SK-N-MC (cell line): ENCODE measurements at regions not wholly inside any gene's neighbourhood (a gene's known extent, or its start where the extent isn't known, plus 50 kb on each side); places are given as distances from the start of the nearest gene placed in this dataset.

Experiments
- EZH2 ChIP-seq: fragments of 200-600 bp; sonication (generic); IDR thresholded peaks from one replicate; pipeline ENCODE4 v1.6.1; 2017; ENCODE audit warnings: antibody characterized with exemption
- POLR2AphosphoS5 ChIP-seq: IDR thresholded peaks from 2 replicates; pipeline ENCODE4 v1.6.1; 2012; ENCODE audit warnings: mild to moderate bottlenecking, low read depth, low read length, borderline replicate concordance

DNA sequence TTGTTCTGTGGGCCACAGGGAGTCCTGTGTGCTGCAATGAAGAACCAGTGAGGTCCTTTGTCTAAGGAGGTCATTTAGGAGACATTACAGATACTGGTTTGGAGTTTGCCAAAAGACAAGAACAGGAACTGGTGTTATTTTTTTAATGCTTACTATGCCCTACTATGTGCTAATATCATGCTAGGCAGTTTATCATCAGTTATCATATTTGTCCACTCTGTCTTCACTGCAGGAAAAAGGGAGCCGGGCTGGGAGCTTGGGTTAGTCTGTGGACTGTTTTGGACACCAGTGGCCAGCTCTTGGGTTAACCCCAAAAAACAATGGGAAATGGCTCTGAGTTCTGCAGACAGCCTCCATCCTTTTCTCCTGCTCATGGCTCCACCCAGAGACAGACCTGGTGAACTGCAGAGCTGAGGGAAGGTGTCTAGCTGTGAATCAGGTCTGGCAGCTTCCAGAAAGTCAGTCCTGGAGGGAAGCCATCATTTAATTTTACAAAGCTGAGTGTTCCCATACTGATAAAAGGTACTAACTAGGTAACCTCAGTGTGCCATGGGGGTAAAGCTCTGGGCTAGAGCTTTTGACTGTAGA is 101.2 kb upstream of the ZNF746 start:
- no peak for TF ChIP-seq EZH2
- no peak for TF ChIP-seq POLR2AphosphoS5
